NCI-H2196 (cell line): ENCODE measurements at regions not wholly inside any gene's neighbourhood (a gene's known extent, or its start where the extent isn't known, plus 50 kb on each side); places are given as distances from the start of the nearest gene placed in this dataset.

Source experiments
- DNase-seq: peaks from one replicate; lab custom pipeline; 2025; ENCODE audit not compliant: unreplicated experiment; lab: John Stamatoyannopoulos, UW

- no peak for DNase-seq
Measured at GRCh38 chr14:66065188-66065587, 421.0 kb upstream of the CCDC196 start.

- no peak for DNase-seq
Measured at GRCh38 chr14:66066981-66067776, 419.0 kb upstream of the CCDC196 start.

- DNase-seq = no peak
Measured at GRCh38 chr14:66069036-66069435, 417.1 kb upstream of the CCDC196 start.

GRCh38 chr14:66069830-66070541 lies 416.2 kb upstream of the CCDC196 start:
- no peak for DNase-seq

- DNase-seq = peak; percentile 44
Measured at GRCh38 chr14:66070542-66071319, 415.4 kb upstream of the CCDC196 start.

GRCh38 chr14:66072190-66073084 lies 413.7 kb upstream of the CCDC196 start:
- no peak for DNase-seq

GRCh38 chr14:66074537-66074936 lies 411.6 kb upstream of the CCDC196 start:
- no peak for DNase-seq

- no peak for DNase-seq
Measured at GRCh38 chr14:66076176-66076575, 410.0 kb upstream of the CCDC196 start.

GRCh38 chr14:66078006-66078405 lies 408.2 kb upstream of the CCDC196 start:
- peak; percentile 26 for DNase-seq

- no peak for DNase-seq
Measured at GRCh38 chr14:66081594-66082376, 404.4 kb upstream of the CCDC196 start.

GRCh38 chr14:66085224-66085623 lies 400.9 kb upstream of the CCDC196 start:
- no peak for DNase-seq

GRCh38 chr14:66085665-66086064 lies 400.5 kb upstream of the CCDC196 start:
- DNase-seq = no peak

GRCh38 chr14:66087231-66087630 lies 398.9 kb upstream of the CCDC196 start:
- DNase-seq = no peak

GRCh38 chr14:66088656-66089055 lies 397.5 kb upstream of the CCDC196 start:
- DNase-seq = no peak

GRCh38 chr14:66092206-66092605 lies 394.0 kb upstream of the CCDC196 start:
- no peak for DNase-seq

- DNase-seq = no peak
Measured at GRCh38 chr14:66092748-66093147, 393.4 kb upstream of the CCDC196 start.

GRCh38 chr14:66094001-66094727 lies 392.0 kb upstream of the CCDC196 start:
- no peak for DNase-seq

GRCh38 chr14:66099451-66099850 lies 386.7 kb upstream of the CCDC196 start:
- peak; percentile 36 for DNase-seq

- no peak for DNase-seq
Measured at GRCh38 chr14:66099931-66100330, 386.2 kb upstream of the CCDC196 start.
